Activated CD4-positive, alpha-beta T cell treated with anti-CD3 and anti-CD28 coated beads, Interleukin-2, amount 50 U/mL, for 4 hours (primary cell): ENCODE measurements at regions not wholly inside any gene's neighbourhood (a gene's known extent, or its start where the extent isn't known, plus 50 kb on each side); places are given as distances from the start of the nearest gene placed in this dataset.

Source experiments
- DNase-seq, 2 experiments: peaks; one replicate each; pipeline ENCODE4 v3.0.0-alpha.2; 2020

DNA sequence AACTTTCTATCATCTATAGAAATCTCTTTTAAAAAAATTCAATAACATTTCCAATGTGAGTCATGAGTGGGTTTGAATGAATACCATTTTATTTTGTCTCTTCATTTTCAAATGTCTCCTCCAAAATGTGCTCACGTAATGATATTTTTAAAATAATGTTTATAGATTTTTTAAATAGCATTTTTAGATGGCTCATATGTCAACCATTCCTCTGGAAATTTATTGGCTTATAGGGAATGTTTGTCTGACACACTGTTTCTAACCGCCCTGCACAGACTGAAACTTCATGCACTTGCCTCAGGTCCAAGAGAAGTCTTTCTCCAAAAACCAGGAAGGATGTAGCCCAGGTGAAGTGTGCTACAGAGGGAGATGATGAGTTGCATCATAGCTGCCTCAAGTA lies 88.8 kb upstream of the PLEKHG7 start:
- no peak for DNase-seq

DNA sequence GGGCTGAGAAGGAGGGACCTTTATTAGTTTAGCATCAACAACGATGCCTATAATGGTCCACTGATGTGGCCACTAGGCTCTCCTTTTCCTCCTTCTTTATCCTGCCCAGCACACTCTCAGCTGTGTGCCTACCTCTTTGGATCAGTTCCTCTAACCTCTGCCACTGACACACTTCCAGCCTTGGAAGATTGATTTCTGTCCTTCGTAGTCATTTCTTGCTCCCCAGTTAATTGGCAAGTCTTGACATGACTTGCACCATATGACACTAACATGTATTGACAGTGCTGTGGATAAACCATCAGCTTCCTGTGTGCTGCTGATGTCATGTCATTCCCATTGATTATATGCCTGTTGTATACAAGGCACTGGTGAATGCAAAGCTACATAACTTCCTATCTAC lies 90.2 kb upstream of the PLEKHG7 start:
- no peak for DNase-seq

DNA sequence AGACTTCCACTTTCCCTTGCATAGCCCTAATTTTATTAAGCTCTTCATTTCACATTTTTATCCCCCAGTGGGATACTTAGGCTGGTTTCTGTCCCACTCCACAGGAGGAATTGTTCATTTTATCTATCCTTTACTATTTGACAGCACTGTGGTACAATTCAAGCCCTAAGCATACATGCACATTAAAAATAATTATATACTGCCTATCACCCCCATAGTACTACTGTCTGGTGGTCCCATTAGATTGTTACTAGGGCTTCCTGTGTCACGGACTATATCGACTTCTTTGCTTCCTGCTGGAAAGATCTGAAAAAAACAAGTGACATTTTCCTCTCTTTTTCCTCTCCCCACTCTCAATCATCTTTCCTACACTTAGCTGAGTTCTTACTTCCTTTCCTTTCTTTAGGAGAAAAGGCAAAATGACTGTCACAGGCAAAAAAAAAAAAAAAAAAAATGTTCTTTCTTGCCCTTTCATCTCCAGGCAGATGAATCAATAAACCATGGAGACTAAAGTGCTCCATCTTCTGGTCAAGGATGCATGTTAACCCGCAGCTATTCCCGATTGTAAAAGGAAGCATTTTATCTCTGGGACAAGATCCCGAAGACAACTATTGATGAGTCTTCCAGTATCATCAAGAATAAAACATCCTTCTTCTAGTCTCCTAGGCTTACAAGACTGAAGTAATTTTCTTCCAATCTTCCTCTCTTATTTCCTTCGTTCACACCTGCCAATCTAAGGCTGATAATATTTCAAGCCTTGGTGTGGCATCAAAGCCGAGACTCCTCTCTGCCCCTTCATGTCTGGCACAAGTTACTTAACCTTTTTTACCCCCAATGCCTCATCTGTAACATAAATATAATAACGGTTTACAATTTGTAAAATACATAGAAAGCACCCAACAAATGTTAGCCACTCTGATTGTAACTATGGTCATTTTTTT lies 94.4 kb upstream of the PLEKHG7 start:
- no peak for DNase-seq

DNA sequence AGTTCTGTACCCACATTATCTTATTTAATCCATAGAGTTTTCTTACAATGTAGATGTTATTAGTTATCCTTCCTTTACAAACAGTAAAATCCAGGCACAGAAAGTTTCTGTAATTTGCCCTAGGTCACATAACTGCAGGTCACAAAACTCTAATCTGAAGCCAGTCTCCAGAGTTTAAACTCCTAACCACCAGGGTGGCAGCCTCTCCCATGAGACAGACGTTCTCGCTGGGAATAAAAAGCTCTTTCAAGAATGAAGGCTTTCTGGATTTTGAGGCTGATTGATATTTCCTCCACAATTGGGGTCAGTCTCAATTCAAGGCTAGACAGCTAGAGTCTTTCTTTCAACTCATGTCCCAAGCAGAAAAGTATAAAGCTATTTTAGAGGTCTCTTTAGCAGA lies 95.8 kb upstream of the PLEKHG7 start:
- DNase-seq = no peak

DNA sequence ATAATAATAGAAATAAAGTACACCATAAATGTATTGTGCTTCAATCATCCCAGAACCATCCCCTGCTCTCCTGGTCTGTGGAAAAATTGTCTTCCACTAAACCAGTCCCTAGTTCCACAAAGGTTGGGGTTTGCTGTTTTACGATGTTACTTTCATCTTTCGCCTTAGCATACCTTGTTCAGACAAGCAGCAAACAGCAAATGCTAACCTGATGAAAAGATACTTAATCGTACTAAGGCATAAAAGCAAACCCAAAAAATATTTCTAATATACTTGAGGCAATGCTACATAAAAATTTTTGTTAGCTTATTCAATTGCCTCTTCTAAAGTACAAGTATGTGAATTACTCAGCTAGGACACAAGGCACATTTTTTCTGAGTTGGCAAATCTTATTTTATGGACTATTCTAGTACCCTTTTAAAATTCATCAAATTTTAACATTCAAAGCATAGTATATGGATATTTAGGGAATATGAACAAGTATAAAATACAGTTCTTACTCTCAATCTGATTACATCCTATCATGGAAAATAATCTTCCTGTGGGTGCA lies 97.1 kb upstream of the PLEKHG7 start:
- DNase-seq = no peak

DNA sequence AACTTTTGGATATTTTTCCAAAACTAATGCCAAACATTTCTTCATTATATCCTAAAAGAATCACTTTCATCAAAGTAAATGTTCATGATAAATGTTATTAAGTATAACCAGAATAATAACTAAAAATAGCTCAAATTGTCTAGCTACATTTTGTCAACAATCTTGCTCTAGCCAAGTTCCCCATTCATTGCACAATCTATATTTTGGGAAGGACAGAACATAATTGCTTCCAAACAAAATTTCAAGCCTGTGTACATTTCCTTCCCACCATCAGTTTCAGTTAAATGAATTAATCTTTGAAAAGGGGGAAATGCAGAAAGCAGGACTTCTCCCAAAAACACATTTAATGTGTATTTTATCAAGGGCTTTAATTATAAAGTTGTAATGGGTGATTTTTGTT lies 98.0 kb upstream of the PLEKHG7 start:
- no peak for DNase-seq

DNA sequence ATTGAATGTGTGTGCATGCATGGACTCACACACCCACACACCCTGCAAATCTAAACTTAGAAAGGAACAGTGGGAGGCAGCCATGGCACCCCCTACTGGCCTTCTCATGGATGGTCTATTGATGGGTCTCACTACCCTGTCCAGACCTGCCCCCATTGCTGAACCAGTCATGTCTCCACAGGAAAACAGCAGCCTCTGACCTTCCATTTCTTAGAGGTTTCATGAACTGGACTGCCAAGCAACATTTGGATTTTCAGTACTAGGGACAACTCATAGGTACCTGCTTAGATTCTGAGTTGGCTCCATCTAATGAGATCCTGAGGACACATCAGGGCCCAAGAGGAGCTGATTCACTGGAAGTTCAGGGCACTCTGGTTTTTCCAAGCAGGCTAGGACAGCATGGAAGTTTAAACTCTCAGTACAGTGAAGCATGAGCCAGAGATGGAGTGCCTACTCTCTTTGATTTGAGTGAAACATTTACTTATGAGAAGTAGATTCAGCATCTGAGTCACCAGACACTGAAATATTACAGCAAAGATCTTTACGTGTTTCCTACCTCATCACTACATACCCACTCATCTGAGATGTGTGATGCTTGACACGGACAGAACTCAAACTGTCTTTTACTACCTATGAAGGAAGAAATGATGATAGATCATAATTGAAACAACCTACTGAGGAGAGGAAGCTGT lies 98.9 kb upstream of the PLEKHG7 start:
- DNase-seq = peak in 1 of 2 experiments; percentile 9

DNA sequence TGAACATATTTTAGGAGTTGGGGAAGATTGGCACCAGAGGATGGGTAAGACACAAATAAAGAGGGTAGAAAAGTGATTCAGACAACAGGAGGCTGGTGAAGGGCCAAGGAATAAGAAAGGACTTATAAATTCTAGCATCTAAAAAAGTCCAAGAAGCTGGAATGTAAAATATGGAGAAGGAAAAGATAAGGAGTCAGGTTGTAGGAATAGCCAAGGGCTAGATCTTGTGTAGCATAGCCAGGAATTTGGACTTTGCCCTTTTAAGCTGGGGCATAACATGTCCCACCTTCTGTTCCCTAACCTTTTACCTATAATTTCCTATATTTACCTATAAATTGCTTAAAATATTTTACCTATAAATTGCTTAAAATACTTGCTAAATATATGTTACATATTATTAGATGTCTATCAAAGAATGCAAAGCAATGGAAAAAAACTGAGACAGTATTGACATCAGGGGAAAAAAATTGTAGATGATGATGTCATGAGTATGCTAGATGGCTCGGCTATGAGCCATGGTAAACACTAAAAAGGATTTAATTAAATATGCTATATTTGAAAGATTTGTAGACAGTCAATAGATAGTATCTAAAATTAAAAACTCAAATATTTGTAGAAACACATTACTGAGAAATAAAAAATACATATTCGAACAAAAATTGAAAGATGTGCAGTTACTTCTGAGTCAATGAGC lies 99.7 kb upstream of the PLEKHG7 start:
- DNase-seq = no peak

DNA sequence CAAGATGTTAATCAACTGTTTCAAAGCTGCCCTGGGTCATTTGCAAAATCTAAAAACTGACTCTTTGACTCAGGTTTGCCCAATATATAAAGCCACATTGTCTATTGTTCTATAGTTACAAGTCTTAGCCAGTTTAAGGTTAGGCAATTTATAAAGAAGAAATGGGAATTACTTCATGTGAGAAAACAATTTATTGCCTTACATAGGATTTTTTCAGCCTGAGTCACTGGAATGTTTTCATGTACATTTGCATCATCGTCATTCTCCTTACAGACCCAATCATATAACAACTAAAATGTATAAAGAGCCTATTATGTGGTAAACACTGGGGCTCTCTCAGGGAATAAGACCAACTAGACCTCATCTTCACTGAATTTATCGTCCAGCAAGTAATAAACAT lies 100.3 kb upstream of the PLEKHG7 start:
- no peak for DNase-seq

DNA sequence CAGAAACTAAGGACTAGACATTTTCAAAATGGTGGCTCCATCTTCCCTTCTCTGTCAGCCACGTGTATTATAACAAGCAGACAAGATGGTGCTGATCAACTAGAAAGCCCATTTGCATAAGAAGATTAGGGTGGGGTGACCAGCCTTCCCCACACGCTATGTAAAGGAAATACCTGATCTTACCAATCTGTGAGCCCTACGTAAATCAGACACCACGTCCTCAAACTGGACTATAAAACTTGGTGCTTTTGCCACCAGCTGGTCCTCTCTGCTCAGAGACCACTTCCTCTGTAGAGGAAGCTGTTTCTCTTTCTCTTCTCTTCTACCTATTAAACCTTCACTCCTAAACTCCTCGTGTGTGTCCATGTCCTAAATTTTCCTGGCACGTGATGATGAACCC lies 101.1 kb upstream of the PLEKHG7 start:
- DNase-seq = no peak

DNA sequence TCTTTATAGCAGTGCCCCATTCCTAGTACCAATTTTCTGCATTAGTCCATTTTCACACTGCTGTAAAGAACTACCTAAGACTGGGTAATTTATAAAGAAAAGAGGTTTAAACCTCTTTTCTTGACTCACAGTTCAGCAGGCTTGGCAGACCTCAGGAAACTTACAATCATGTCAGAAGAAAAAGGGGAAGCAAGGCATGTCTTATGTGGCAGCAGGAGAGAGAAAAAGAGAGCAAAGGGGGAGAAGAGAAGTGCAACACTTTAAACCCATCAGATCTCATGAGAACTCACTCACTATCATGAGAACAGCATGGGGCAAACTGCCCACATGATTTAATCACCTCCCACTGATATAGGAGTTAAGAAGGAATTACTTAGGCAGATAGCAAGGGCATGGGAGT lies 101.6 kb upstream of the PLEKHG7 start:
- DNase-seq = no peak

DNA sequence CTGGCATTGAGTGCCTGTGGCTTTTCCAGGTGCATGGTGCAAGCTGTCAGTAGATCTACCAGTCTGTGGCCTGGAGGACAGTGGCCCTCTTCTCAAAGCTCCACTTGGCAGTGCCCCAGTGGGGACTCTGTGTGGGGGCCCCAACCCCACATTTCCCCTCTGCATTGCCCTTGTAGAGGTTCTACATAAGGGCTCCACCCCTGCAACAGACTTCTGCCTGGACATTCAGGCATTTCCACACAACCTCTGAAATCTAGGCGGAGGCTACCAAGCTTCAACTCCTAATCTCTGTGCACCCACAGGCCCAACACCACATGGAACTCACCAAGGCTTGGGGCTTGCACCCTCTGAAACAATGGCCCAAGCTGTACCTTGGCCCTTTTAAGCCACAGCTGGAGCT lies 102.7 kb upstream of the PLEKHG7 start:
- no peak for DNase-seq

DNA sequence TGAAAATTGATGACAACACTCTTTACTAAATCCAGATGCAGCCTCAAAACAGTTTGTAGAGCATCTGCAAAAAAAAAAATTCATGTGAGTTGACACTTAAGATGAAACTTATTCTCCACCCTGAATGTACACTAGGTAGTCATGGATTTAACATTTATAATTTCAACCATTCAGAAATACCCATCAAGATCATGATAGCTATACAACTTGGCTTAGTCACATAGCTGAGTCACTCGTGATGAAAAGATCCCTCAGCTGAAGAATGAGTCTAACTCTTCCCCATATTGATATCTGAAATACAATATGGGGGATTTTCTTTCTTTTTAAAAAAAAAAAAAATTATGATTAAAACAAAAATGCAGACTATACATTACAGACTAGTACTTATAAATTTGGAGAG lies 104.8 kb upstream of the PLEKHG7 start:
- DNase-seq = no peak

DNA sequence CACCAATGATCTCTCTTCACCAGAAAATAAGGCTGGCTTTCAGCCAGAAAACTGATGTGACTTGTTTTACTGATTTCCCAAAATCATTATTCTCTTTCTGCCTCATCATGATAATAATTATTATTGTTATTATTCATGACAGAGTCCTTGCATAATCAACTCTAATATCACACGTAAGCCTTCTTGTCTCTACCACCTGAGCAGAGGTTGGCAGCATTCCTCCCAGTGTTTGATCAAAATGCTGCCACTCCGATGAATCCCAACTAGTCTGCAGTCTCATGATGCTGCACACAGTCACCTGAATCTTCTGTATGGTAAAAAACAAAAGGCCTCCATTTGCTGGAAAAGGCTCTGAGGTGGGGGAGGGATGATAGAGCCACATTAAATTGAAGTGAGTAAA lies 105.7 kb upstream of the PLEKHG7 start:
- DNase-seq = no peak

DNA sequence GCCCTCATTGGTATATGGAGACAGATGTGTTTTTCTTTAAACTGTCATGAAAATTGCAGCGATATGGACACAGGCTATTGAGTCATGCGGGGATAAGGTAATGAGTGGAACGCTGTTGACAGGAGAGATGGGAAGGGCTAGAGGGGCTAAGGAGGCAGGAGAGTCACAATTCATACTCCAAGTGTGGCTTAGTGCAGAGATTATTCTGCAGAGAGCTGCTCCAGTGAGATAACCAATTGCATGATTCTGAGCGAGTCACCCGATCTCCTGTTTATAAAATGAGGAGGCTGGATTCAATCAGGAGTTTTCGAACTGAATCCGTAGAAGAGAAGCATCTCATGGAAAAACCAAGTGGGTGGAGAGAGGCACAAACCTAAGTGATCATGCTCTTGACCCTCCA lies 106.4 kb upstream of the PLEKHG7 start:
- no peak for DNase-seq

DNA sequence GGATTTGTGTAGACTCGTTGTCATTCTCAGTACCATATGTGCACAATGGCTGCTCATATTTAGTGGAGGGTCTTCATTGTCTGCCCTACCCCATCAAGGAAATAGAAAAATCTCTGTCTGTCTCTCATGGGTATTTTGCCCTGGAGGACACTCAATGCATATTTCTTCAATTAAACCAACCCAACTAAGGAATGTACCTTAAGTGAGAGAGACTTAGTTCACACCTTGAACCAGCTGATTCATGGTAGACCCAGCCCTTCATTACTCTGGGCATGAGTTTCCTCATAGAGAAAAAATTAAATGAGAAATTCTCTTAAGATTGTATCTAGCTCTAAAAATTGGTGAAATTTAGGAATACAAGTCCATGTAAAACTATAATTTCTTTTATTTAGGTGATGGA lies 107.1 kb upstream of the PLEKHG7 start:
- no peak for DNase-seq

DNA sequence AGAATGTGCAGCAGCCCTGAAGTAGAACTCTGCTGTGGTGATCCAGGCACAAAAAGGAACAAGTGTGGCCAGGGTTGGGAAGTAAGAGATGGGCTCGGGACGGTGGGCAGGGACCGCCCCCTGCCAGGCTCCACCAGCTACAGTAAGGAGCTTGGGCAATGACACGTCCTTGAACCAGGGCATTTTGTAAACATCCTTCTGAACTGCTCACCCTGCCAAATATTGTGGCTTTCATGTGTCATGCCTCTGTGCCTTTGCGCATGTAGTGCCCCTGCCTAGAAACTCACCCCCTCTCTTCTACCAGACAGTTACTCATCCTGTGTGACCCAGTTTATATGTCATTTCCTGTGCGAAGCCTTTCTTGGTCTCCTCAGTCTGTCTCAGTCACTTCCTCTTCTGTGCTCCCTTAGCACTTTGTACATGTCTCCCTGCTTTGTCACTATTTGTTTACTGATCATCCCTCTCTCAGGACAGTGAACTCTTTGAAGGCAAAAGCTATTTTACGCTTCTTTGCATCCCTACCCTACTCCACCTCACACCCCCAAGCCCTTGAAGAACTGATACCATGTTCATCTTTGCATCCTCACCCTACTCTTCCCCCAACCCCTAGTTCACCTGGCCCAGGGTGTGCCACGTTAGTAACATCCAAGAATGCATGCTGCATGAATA lies 108.9 kb upstream of the PLEKHG7 start:
- DNase-seq = peak; percentile 61 to 70

DNA sequence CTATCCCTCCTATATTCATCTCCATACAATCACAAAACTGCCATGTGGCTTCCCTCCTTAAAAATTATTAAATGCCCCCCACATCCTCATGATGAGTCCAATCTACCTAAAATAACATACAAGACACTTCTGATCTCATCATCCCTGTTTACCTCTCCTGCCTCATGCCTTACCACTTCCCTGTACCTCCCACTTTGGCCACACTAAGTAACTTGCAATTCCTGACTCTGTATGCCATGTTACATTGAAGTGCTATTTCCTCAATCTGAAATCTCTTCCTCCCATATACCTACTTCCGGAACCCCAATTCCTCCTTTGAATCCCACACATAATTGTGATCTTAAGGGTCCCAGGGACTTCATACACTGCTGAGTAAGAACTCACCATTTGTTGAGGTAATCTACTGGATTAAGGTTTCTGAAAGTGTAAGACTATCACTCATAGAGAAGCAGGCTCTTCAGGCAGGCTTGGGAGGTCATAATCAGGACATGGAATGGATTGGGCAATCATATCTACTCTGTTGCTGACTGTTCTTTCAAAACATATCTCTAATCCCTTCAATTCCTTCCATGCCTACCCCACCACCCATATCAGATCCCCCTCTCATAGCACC lies 117.6 kb upstream of the PLEKHG7 start:
- no peak for DNase-seq

DNA sequence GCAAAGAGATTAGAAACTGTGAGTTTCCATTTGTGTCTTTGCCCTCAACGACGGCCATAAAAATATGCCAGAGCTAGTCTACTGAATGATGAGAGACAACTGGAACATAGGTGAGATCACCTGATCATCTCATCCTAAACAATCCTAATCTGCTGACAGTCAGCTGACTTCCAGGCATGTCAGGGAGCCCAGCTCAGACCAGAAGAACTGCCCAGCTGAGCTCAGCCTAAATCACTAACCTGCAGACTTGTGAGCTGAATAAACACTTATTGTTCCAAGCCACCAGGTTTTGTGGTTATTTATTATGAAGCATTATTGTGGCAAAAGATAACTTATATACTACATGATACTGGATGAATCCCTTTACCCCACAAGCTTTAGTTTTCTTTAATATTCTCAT lies 118.9 kb upstream of the PLEKHG7 start:
- no peak for DNase-seq

DNA sequence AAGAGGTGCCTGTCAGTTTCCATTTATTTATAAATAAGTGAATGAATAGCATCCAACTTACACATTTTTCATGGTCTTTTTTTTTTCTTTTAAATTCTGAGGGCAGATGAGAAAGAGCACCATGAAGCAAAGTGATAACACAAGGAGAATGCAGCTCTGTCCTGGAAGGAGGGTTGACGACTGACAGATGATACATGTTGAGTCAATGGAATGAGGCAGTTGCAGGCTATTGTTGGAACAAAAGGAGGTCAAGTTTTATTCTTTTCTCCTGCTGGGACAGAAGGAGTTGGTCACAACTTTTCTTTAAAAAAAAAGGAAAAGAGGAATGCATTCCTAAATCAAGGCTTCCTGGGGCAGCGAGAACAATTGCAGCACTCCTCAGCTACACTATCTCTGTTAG lies 119.9 kb upstream of the PLEKHG7 start:
- DNase-seq = no peak

DNA sequence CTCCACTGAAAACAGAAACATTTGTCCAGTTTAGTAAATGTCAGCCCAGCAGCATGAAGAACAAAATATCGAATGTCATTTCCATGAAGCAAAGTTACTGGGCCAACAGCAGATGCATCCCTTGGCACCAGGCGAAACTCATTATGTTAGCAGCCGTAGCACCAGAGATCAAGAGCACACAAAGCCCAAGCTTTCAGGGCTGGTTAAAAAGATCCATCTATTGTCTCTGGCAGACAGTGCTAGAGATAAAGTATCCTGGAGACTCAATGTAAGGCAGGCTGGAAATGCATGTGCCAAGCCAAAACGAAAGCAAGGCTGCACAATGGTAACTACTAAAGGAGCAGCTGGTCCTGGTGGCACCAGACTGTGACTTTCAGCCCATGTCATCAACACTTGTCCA lies 120.3 kb upstream of the PLEKHG7 start:
- DNase-seq = no peak

DNA sequence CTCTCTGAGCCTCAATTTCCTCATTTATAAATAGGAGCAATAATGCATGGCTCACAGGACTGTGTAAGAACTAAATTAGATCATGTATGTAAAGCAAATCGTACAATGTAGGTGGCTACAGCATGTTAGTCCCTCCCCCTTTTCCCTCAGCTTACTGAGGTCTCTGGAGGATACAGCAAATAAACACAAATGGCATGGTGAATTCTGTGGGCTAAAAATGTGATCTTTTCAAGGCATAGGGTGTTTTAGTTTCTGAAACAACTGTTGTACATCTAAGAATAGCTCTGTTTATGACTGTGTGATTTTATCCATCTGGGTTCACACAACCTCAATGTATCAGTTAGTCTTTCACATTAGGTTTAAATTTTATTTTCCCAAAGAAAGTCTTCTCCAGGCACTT lies 121.2 kb upstream of the PLEKHG7 start:
- DNase-seq = no peak
